ENCODE measurements at regions not wholly inside any gene's neighbourhood (a gene's known extent, or its start where the extent isn't known, plus 50 kb on each side); places are given as distances from the start of the nearest gene placed in this dataset.
A peak's percentile ranks its signal among the peaks of the same experiment; 100 is the strongest.

DNA sequence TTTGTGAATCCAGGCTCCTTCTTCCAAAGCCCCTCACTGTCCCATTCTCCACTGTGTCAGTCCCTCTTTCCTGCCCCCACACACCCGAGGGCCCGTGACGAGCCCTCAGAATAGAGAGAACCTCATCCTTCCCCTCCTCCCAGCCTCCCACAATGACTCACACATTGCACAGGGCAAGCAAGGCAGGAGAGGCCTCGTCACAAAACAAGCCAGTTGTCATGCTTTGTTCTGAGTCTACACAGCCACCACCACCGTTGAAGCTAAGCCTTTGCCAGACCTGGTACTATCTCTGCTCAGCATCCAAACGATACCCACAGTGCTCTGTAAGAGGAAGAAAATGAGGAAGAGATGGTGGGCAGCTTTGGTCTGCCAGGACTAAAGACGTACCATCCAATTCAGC, 142.2 kb upstream of the ZNF366 start:
- CTCF ChIA-PET (ENCODE audit: low intra/inter-chr PET ratio): no interaction called here
- peak; percentile 70 for ATAC-seq
- Histone ChIP-seq H3K79me2 (ENCODE audit: control insufficient read depth, insufficient read depth, low read length) (no peaks in the 10 kb centered on the region), H3K27me3 (ENCODE audit: control insufficient read depth in 2 of 2, insufficient read depth in 2 of 2, low read length in 2 of 2) (peaks cover 0 to 9% of the 10 kb centered on the region in 2 experiments; a peak in 1 of 5 replicates), H3K9me1 (ENCODE audit: control insufficient read depth, insufficient read depth, low read length) (no peaks in the 10 kb centered on the region), H3K4me2 (ENCODE audit: insufficient read depth, low read length) (peak overlapping the region; percentile 14; the same call in 1 of the 2 replicates), H3K9ac (ENCODE audit: insufficient read depth in 1 of 2, low read depth in 2 of 2, low read length in 2 of 2) (no peak overlapping the region), H3K27ac (ENCODE audit: extremely low read depth, low read depth, low read length) (no peak overlapping the region; the same call in 2 of the 3 replicates), H3K9me3 (replicated peaks; ENCODE audit: control insufficient read depth, insufficient read depth, low read depth, low read length) (no peaks in the 10 kb centered on the region), H3K36me3 (ENCODE audit: control insufficient read depth, insufficient read depth, low read length) (no peaks in the 10 kb centered on the region), H3K4me3 (no peak overlapping the region), H3K4me1 (replicated peaks in 1 of 2; ENCODE audit: control insufficient read depth in 2 of 2, insufficient read depth in 2 of 2, low read length in 2 of 2) (peaks cover 3 to 7% of the 10 kb centered on the region in 2 experiments; a peak in 3 of 5 replicates), H2AFZ (ENCODE audit: low read depth, low read length) (peak overlapping the region; percentile 92), H4K20me1 (replicated peaks; ENCODE audit: control insufficient read depth, insufficient read depth, low read length) (no peaks in the 10 kb centered on the region)
- in situ Hi-C loops (cut with MboI) (no loop called here), intact Hi-C loops (cut with micrococcal nuclease) (no loop called here)
- peak; percentile 22 to 64 (median 34) for DNase-seq (ENCODE audit: extremely low read depth in 1 of 4, low spot score in 3 of 4)
- POLR2A ChIA-PET: no interaction called here
- FAIRE-seq: peak; percentile 37
- 16% methylated on average over 7 of the region's 7 CpGs for WGBS (ENCODE audit: insufficient coverage, low coverage, missing lambda C conversion rate)
- BruUV-seq (replicated peaks): no TSS peak
- TF ChIP-seq RFX1 (IDR thresholded peaks at IDR 0.05) (no peak), ZNF444 (CRISPR knock-in tag; IDR thresholded peaks at IDR 0.05) (no peak), TCF7 (IDR thresholded peaks at IDR 0.05; ENCODE audit: borderline replicate concordance) (no peak), POLR3G (IDR thresholded peaks at IDR 0.05; ENCODE audit: extremely low read depth, insufficient read length, insufficient replicate concordance) (no peak), STAG1 (CRISPR knock-in tag; IDR thresholded peaks at IDR 0.05; ENCODE audit: borderline replicate concordance) (no peak), SRSF9 (IDR thresholded peaks at IDR 0.05; ENCODE audit: borderline replicate concordance, low read depth, low read length) (no peak), RBM14 (IDR thresholded peaks at IDR 0.05; ENCODE audit: borderline replicate concordance, insufficient read depth, low read depth, low read length) (no peak), ZNF263 (CRISPR knock-in tag; IDR thresholded peaks at IDR 0.05; ENCODE audit: borderline replicate concordance) (peak; percentile 79), CHCHD3 (CRISPR knock-in tag; IDR thresholded peaks at IDR 0.05) (no peak), KLF16 (IDR thresholded peaks at IDR 0.05) (no peak), ZNF282 (CRISPR knock-in tag; IDR thresholded peaks at IDR 0.05) (no peak), ZNF134 (CRISPR knock-in tag; conservative IDR thresholded peaks at IDR 0.05) (no peak), MTA2 (IDR thresholded peaks at IDR 0.05; ENCODE audit: low read depth) (no peak), MGA (IDR thresholded peaks at IDR 0.05) (peak; percentile 71), ZNF224 (CRISPR knock-in tag; IDR thresholded peaks at IDR 0.05) (no peak)
